ENCODE measurements at regions not wholly inside any gene's neighbourhood (a gene's known extent, or its start where the extent isn't known, plus 50 kb on each side); places are given as distances from the start of the nearest gene placed in this dataset.

- DNase-seq (ENCODE audit: low read depth in 2 of 2, low spot score in 1 of 2): no peak
Observed at GRCh38 chr5:68352166-68352565, 136.6 kb downstream of the PIK3R1 start.

GRCh38 chr5:68353605-68354004, 138.0 kb downstream of the PIK3R1 start:
- no peak for DNase-seq (ENCODE audit: low read depth in 2 of 2, low spot score in 1 of 2)

DNA sequence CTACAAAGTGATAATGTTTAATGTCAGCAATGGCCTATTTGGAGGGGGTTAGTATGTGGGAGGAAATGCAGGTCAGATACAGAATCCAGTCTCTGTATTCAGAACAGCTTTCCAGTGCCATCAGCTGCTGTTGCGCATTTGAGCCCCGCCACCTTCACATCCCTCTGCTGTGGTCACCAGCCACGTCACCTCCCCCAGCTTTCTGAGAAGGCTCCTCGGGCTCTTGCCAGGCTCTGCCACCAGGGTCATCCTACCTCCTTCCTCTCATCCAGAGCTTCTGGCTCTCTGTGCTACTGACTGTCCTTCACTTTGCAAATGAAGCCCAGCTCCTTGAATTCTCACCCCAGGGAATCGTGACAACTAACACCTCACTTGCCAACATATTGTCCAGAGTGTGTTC, 138.8 kb downstream of the PIK3R1 start:
- DNase-seq (ENCODE audit: low read depth in 2 of 2, low spot score in 1 of 2): no peak

DNA sequence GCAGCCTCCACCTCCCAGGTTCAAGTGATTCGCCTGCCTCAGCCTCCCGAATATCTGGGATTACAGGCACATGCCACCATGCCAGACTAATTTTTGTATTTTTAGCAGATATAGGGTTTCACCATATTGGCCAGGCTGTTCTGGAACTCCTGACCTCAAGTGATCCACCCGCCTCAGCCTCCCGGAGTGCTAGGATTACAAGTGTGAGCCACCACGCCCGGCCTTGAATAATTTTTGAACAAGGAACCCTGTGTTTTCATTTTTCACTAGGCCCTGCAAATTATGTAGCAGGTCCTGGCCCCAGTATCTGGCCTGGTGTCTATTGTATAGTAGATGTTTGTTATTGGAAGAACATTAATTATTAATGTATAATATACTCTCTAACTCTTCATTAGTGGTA, 140.7 kb downstream of the PIK3R1 start:
- DNase-seq (ENCODE audit: low read depth in 2 of 2, low spot score in 1 of 2): no peak

- no peak for DNase-seq (ENCODE audit: low read depth in 2 of 2, low spot score in 1 of 2)
Observed at GRCh38 chr5:68356623-68357022, 141.1 kb downstream of the PIK3R1 start.

GRCh38 chr5:68359699-68360098, 144.1 kb downstream of the PIK3R1 start:
- DNase-seq (ENCODE audit: low read depth in 2 of 2, low spot score in 1 of 2): no peak

- no peak for DNase-seq (ENCODE audit: low read depth in 2 of 2, low spot score in 1 of 2)
Observed at GRCh38 chr5:68362331-68362730, 146.8 kb downstream of the PIK3R1 start.

DNA sequence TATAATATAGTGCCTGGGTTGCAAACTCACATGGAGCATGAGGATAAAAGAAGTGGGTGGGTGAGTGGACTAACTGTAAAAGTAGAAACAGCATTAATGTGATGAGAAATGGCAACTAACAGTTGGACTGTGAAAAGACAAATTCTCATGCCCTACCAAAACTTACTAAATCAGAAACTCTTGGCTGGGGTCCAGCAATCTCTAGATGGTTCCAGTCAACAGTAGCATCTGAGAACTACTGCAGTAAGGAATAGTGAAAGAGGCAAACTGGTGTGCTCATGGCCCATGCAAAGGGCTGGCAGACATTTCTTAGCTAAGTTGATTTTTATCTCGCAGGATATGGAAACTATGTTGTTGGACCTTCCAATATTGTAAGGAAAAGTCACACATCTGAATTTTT, 150.3 kb downstream of the PIK3R1 start:
- DNase-seq (ENCODE audit: low read depth in 2 of 2, low spot score in 1 of 2): no peak

DNA sequence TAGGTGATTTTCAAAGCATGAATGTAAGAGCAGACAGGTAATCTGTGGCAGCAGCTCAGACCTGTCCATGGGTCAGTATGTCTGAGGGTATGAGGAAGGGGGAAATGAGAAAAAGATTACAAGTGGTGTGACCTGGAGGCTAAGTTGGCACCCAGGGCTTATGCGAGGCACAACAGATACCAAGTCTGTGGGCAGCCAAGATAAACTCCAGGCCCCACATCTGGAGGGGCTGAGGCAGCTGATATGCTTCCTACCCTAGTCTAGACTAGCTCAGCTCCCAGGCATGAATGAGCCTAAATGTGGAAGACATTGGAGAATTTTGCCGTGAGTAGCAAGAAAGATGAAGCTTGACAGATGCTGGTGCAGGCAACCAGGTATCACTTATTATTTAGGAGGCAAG, 151.7 kb downstream of the PIK3R1 start:
- DNase-seq (ENCODE audit: low read depth in 2 of 2, low spot score in 1 of 2): no peak

DNA sequence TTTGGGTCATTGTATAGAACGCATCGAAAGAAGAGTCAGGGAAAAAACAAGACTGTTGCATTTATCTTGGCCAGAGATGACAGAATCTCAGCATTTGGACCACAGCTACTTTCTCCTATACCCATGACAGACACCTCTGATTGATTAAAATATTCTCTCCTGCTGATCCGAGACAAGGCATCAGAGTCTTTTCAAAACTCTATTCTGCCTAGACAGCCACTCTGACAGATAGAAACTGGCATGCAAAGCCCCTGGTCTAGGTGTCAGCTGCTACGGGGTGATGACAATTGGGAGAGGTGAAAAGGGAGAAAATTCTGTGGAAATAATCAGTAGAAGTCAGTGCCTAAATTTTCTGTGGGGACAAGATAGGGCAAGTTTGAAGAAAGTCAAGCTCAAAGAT, 152.2 kb downstream of the PIK3R1 start:
- DNase-seq (ENCODE audit: low read depth in 2 of 2, low spot score in 1 of 2): no peak

DNA sequence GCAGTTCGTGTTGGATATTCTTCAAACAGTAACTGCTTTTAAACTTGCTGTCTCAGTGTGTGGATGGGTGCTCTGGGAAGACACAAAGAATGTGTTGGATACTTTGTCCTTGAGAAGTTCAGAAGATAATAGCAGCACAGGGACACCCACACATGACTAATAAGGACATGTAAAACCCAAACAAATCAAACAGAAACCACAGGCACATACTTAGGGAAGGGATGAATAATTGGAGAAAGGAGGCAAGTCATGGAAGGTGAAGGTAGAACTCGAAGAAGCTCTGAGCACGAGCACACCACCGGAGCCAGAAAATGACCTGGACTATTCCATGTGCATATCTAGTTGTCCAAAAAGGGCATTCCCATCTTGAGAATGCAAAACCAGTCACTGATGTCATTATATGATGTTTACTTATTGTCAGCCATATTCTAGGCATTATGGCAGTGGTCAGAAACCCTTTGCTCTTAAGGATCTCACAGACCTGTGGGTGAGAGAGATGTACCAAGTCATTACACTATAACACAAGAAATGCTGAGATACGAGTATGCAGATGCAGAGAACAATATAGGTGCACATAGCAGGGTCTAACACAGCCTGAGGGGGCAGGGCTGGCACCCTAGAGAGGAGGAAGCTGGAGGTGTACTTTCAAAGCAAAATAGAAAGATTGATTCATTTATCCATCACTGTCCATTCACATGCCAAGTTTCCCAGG, 152.9 kb downstream of the PIK3R1 start:
- no peak for DNase-seq (ENCODE audit: low read depth in 2 of 2, low spot score in 1 of 2)

DNA sequence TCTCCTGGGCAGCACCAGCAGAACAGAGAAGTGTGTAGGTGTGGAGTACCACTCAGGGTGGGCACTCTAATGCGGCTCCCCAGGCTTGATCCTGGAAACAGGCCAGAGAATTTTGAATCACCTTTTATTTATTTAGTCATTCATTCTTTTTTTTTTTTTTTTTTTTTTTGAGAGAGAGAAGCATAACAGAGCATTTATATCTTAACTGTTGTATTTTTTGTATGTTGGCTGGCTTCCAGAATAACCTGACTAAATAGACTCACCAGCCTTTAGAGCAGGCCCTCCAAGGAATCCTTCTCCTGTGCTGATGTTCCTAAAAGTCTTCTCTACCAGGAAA, 153.4 kb downstream of the PIK3R1 start:
- DNase-seq (ENCODE audit: low read depth in 2 of 2, low spot score in 1 of 2): no peak

DNA sequence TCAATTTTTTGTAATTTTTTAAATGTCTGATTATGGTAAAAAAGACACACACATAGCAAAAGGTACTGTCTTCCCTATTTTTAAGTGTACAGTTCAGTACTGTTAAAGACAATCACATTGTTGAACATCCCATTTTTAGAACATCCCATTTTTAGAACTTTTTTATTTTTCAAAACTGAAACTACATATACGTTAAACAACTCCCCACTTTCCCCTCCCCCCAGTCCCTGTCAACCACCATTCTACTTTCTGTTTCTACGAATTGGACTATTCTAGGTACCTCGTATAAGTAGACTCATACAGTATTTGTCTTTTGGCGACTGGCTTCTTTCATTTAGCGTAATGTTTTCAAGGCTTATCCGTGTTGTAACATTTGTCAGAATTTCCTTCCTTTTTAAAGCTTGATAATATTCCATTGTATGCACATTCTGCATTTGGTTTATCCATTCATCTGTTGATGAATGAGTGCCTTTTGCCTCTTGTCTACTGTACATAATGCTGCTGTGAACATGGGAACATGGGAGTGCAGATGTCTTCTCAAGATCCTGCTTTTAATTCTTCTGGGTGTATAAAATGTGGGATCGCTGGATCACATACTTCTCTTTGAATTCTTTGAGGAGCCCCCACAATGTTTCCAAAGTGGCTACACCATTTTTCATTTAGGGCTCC, 154.0 kb downstream of the PIK3R1 start:
- no peak for DNase-seq (ENCODE audit: low read depth in 2 of 2, low spot score in 1 of 2)

DNA sequence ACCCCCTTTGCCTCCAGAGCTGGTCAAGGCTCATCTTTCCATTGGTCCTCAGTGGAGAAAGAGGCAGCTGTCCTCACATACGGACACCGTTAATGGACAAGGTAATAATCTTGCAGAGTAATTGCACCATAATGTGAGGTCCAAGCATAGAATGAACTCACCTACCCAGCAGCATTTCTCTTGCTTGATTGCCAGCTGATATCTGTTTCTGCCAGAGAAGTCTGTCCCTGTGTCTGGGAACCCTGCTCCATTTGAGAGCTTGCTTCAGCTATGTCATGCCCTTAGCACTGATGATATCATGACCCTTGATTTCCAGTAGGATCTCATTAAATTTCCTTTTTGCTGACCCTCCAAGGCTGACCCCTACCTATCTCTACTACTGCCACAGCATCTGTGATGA, 154.6 kb downstream of the PIK3R1 start:
- DNase-seq (ENCODE audit: low read depth in 2 of 2, low spot score in 1 of 2): no peak

DNA sequence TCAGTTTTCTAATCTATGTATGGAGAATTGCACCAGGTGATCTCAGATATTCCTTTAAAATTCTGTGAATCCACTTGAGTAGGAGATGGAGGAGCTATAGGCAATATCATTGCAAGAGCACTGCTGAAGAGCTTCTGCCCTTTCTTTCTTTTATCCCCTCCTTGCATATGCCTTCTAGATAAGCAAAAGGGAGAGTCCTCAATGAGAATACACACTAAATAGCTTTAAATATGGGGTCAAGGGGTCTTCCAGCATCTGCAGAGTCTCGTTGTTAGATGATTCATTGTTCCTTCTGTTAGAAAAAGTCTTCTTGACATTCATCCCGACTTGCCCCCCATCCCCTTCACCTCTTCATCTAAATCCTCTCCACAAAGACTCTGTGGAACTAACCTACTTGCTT, 156.1 kb downstream of the PIK3R1 start:
- DNase-seq (ENCODE audit: low read depth in 2 of 2, low spot score in 1 of 2): no peak

- no peak for DNase-seq (ENCODE audit: low read depth in 2 of 2, low spot score in 1 of 2)
Observed at GRCh38 chr5:68372161-68372560, 156.6 kb downstream of the PIK3R1 start.

DNA sequence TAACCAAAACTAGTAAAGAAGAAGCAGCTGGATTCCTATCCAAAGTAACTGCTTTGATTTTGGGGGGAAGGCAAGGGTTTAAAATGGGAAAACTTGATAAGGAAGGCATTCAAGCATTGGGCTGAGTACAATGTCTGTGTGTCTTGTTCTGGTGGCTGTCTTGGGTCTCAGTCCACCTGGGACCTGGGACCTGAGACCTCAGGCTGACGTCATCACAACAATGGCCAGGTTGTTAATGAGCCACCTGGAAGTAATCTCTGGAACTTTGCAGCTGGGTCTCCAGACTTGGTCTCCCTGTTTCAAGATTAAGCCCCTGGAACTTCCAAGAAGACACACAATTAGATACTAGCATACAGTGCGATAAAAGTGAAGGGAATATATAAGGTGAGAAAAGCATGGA, 157.5 kb downstream of the PIK3R1 start:
- no peak for DNase-seq (ENCODE audit: low read depth in 2 of 2, low spot score in 1 of 2)

GRCh38 chr5:68374796-68375518, 159.4 kb downstream of the PIK3R1 start:
- no peak for DNase-seq (ENCODE audit: low read depth in 2 of 2, low spot score in 1 of 2)

GRCh38 chr5:68375540-68375939, 160.0 kb downstream of the PIK3R1 start:
- DNase-seq (ENCODE audit: low read depth in 2 of 2, low spot score in 1 of 2): no peak

DNA sequence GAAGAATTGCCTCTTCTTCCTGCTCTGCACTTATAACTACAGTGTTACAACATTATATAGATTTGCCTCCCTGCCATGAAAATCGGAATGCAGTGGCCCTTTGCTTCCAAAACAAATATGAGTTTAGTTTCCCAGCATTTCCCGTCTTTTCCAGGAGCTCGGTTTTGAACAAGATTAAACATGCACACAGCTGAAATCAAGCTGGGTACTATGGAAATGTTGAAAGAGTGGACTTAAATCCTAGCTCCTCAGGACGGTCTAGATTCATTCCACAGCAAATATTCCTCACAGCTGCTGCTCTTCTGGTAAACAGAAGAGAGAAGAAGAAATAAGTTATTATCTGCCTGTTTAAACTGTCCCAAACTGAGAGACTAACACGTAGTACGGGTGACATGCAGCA, 161.4 kb downstream of the PIK3R1 start:
- no peak for DNase-seq (ENCODE audit: low read depth in 2 of 2, low spot score in 1 of 2)

DNA sequence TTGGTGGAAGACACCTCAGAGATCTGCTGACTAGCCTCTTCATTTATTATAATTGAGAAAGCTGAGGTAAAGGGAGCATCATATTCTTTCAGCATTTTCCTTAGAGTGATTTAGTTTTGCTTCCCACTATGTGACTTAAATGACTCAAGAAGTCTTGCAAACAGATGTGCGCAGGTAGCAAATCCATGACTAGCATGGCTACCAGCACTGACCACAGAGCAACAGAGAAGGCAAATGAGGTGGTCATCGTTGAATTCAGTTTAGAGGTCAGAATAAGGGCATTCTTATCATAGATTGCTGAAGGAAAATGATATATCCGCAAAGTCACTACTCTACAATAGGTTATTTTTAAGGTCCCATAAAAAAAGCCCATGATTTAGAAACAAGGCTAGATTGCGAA, 162.2 kb downstream of the PIK3R1 start:
- DNase-seq (ENCODE audit: low read depth in 2 of 2, low spot score in 1 of 2): no peak

- no peak for DNase-seq (ENCODE audit: low read depth in 2 of 2, low spot score in 1 of 2)
Observed at GRCh38 chr5:68378204-68378820, 162.8 kb downstream of the PIK3R1 start.

Data from stimulated activated CD8-positive, alpha-beta memory T cell treated with anti-CD3 and anti-CD28 coated beads, Interleukin-4, amount 100 ng/mL, for 1 hour (primary cell).